Stimulated activated CD4-positive, alpha-beta T cell treated with anti-CD3 and anti-CD28 coated beads, Interleukin-4, amount 100 ng/mL, for 24 hours (primary cell): ENCODE measurements at regions not wholly inside any gene's neighbourhood (a gene's known extent, or its start where the extent isn't known, plus 50 kb on each side); places are given as distances from the start of the nearest gene placed in this dataset.
A peak's percentile ranks its signal among the peaks of the same experiment; 100 is the strongest.

Source experiments
- DNase-seq: peaks from one replicate; pipeline ENCODE4 v3.0.0-alpha.2; 2020

GRCh38 chr2:64323197-64323596 lies 130.8 kb upstream of the LGALSL start:
- DNase-seq = no peak

GRCh38 chr2:64324746-64325410 lies 129.1 kb upstream of the LGALSL start:
- DNase-seq = no peak

GRCh38 chr2:64325477-64325851 lies 128.5 kb upstream of the LGALSL start:
- peak; percentile 38 for DNase-seq

GRCh38 chr2:64325852-64326577 lies 127.9 kb upstream of the LGALSL start:
- DNase-seq = peak; percentile 75

GRCh38 chr2:64326578-64327050 lies 127.3 kb upstream of the LGALSL start:
- DNase-seq = no peak

- DNase-seq = no peak
Measured at GRCh38 chr2:64327129-64327509, 126.8 kb upstream of the LGALSL start.

- peak; percentile 65 for DNase-seq
Measured at GRCh38 chr2:64327510-64328414, 126.2 kb upstream of the LGALSL start.

- no peak for DNase-seq
Measured at GRCh38 chr2:64328415-64328722, 125.6 kb upstream of the LGALSL start.

- no peak for DNase-seq
Measured at GRCh38 chr2:64328756-64329155, 125.2 kb upstream of the LGALSL start.

GRCh38 chr2:64329848-64330247 lies 124.1 kb upstream of the LGALSL start:
- DNase-seq = no peak

- DNase-seq = peak; percentile 83
Measured at GRCh38 chr2:64330281-64331113, 123.5 kb upstream of the LGALSL start.

GRCh38 chr2:64331114-64331645 lies 122.8 kb upstream of the LGALSL start:
- no peak for DNase-seq

- no peak for DNase-seq
Measured at GRCh38 chr2:64331849-64332699, 121.9 kb upstream of the LGALSL start.

GRCh38 chr2:64336171-64336570 lies 117.8 kb upstream of the LGALSL start:
- DNase-seq = no peak

GRCh38 chr2:64337314-64337713 lies 116.6 kb upstream of the LGALSL start:
- DNase-seq = no peak

GRCh38 chr2:64338108-64338507 lies 115.9 kb upstream of the LGALSL start:
- DNase-seq = no peak

- DNase-seq = no peak
Measured at GRCh38 chr2:64338910-64339500, 115.0 kb upstream of the LGALSL start.

GRCh38 chr2:64341461-64341860 lies 112.5 kb upstream of the LGALSL start:
- no peak for DNase-seq

- DNase-seq = no peak
Measured at GRCh38 chr2:64342195-64343099, 111.5 kb upstream of the LGALSL start.

- DNase-seq = no peak
Measured at GRCh38 chr2:64344999-64345576, 108.9 kb upstream of the LGALSL start.
